SK-N-SH treated with all-trans-retinoic acid at 6 μM for 48 hours (cell line): ENCODE measurements at regions not wholly inside any gene's neighbourhood (a gene's known extent, or its start where the extent isn't known, plus 50 kb on each side); places are given as distances from the start of the nearest gene placed in this dataset.

Experiments used
- ARNTL ChIP-seq: fragments of 450-650 bp; formaldehyde crosslinking; IDR thresholded peaks from 2 replicates; pipeline ENCODE4 v1.5.0; 2020; ENCODE audit warnings: low read depth, mild to moderate bottlenecking, moderate library complexity, borderline replicate concordance
- BACH2 ChIP-seq: fragments of 250-450 bp; sonication (Bioruptor Pico); IDR thresholded peaks from 2 replicates; pipeline ENCODE4 v1.9.0; 2021; ENCODE audit warnings: mild to moderate bottlenecking, borderline replicate concordance
- ESRRG ChIP-seq: fragments of 250-450 bp; sonication (Bioruptor Pico); IDR thresholded peaks from 2 replicates; pipeline ENCODE4 v1.6.1; 2021; ENCODE audit warnings: mild to moderate bottlenecking
- OSR1 ChIP-seq: fragments of 250-450 bp; sonication (Bioruptor Pico); IDR thresholded peaks from 2 replicates; pipeline ENCODE4 v1.8.0; 2022; ENCODE audit warnings: moderate library complexity, mild to moderate bottlenecking, inconsistent platforms
- PPARA ChIP-seq: fragments of 250-450 bp; sonication (Bioruptor Pico); IDR thresholded peaks from 2 replicates; pipeline ENCODE4 v1.5.0; 2020; ENCODE audit warnings: mild to moderate bottlenecking, borderline replicate concordance
- RARB ChIP-seq: fragments of 250-450 bp; sonication (Bioruptor Pico); IDR thresholded peaks from 2 replicates; pipeline ENCODE4 v1.8.0; 2021; ENCODE audit warnings: mild to moderate bottlenecking, moderate library complexity
- SNAI2 ChIP-seq: fragments of 250-450 bp; sonication (Bioruptor Pico); IDR thresholded peaks from 2 replicates; pipeline ENCODE4 v1.5.0; 2020; ENCODE audit warnings: mild to moderate bottlenecking, moderate library complexity
- TCF4 ChIP-seq: fragments of 250-450 bp; sonication (Bioruptor Pico); IDR thresholded peaks from 2 replicates; pipeline ENCODE4 v1.8.0; 2021; ENCODE audit warnings: mild to moderate bottlenecking, moderate library complexity, borderline replicate concordance
- TSHZ2 ChIP-seq: fragments of 250-450 bp; sonication (Bioruptor Pico); IDR thresholded peaks from 2 replicates; pipeline ENCODE4 v1.5.0; 2020; ENCODE audit warnings: mild to moderate bottlenecking, moderate library complexity
- ZFP30 ChIP-seq: fragments of 450-650 bp; formaldehyde crosslinking; IDR thresholded peaks from 2 replicates; pipeline ENCODE4 v1.5.0; 2022; ENCODE audit warnings: mild to moderate bottlenecking, moderate library complexity
- ZNF565 ChIP-seq: fragments of 450-650 bp; formaldehyde crosslinking; conservative IDR thresholded peaks from 2 replicates; pipeline ENCODE4 v1.5.0; 2020; ENCODE audit warnings: low read depth, mild to moderate bottlenecking, moderate library complexity
- ZNF8 ChIP-seq: fragments of 450-650 bp; formaldehyde crosslinking; IDR thresholded peaks from 2 replicates; pipeline ENCODE4 v1.5.0; 2020; ENCODE audit warnings: mild to moderate bottlenecking, moderate library complexity
- TF ChIP-seq, protein P1 (sequence below): fragments of 250-450 bp; sonication (Bioruptor Pico); IDR thresholded peaks from 2 replicates; pipeline ENCODE4 v1.8.0; 2020; ENCODE audit warnings: mild to moderate bottlenecking, moderate library complexity, borderline replicate concordance
- TF ChIP-seq, protein P2 (sequence below): fragments of 250-450 bp; sonication (Bioruptor Pico); IDR thresholded peaks from 2 replicates; pipeline ENCODE4 v1.8.0; 2021; ENCODE audit warnings: low read depth, mild to moderate bottlenecking, moderate library complexity, borderline replicate concordance

GRCh38 chr16:81148277-81148676 is 52.1 kb upstream of the GCSH start:
- TF ChIP-seq TCF4 (CRISPR knock-in tag) (no peak), PPARA (CRISPR knock-in tag) (no peak), ZNF8 (no peak), ESRRG (CRISPR knock-in tag) (no peak), RARB (CRISPR knock-in tag) (no peak), SNAI2 (no peak), ZNF565 (CRISPR knock-in tag) (no peak), BACH2 (no peak), ZFP30 (CRISPR knock-in tag) (no peak), OSR1 (CRISPR knock-in tag) (no peak), TSHZ2 (CRISPR knock-in tag) (no peak), ARNTL (CRISPR knock-in tag) (no peak)
- TF ChIP-seq, protein P1, sequence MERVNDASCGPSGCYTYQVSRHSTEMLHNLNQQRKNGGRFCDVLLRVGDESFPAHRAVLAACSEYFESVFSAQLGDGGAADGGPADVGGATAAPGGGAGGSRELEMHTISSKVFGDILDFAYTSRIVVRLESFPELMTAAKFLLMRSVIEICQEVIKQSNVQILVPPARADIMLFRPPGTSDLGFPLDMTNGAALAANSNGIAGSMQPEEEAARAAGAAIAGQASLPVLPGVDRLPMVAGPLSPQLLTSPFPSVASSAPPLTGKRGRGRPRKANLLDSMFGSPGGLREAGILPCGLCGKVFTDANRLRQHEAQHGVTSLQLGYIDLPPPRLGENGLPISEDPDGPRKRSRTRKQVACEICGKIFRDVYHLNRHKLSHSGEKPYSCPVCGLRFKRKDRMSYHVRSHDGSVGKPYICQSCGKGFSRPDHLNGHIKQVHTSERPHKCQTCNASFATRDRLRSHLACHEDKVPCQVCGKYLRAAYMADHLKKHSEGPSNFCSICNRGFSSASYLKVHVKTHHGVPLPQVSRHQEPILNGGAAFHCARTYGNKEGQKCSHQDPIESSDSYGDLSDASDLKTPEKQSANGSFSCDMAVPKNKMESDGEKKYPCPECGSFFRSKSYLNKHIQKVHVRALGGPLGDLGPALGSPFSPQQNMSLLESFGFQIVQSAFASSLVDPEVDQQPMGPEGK (CRISPR knock-in tag) = no peak
- TF ChIP-seq, protein P2, sequence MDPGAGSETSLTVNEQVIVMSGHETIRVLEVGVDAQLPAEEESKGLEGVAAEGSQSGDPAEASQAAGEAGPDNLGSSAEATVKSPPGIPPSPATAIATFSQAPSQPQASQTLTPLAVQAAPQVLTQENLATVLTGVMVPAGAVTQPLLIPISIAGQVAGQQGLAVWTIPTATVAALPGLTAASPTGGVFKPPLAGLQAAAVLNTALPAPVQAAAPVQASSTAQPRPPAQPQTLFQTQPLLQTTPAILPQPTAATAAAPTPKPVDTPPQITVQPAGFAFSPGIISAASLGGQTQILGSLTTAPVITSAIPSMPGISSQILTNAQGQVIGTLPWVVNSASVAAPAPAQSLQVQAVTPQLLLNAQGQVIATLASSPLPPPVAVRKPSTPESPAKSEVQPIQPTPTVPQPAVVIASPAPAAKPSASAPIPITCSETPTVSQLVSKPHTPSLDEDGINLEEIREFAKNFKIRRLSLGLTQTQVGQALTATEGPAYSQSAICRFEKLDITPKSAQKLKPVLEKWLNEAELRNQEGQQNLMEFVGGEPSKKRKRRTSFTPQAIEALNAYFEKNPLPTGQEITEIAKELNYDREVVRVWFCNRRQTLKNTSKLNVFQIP (CRISPR knock-in tag) = no peak
